Kidney (tissue), 13 donors: ENCODE measurements at regions not wholly inside any gene's neighbourhood (a gene's known extent, or its start where the extent isn't known, plus 50 kb on each side); places are given as distances from the start of the nearest gene placed in this dataset.

Source experiments
- DNase-seq, 5 donors: peaks; one replicate each; pipeline ENCODE4 v3.0.0-alpha.2; 2013 to 2020
- FAIRE-seq: peaks from 2 replicates; lab custom pipeline; 2012; peaks lifted over from hg19 to GRCh38; lab: Jason Lieb, UNC
- H3K27ac ChIP-seq, 2 donors: one replicate each; pipeline ENCODE4 v1.7.0; 2013; ENCODE audit warnings: low read depth in 2 of 2, low read length in 2 of 2, inconsistent platforms in 1 of 2
- H3K27me3 ChIP-seq: one replicate; pipeline ENCODE4 v1.7.1; 2013; ENCODE audit warnings: low read length, inconsistent platforms; ENCODE audit not compliant: control insufficient read depth, insufficient read depth
- H3K36me3 ChIP-seq, 3 donors: one replicate each; pipeline versions ENCODE4 v1.7.0 to v1.7.1; 2013; ENCODE audit warnings: low read length in 3 of 3, control low read depth in 1 of 3, inconsistent platforms in 1 of 3; ENCODE audit not compliant: insufficient read depth in 3 of 3, control insufficient read depth in 2 of 3
- H3K4me1 ChIP-seq, 3 donors: one replicate each; pipeline versions ENCODE4 v1.7.0 to v1.7.1; 2013; ENCODE audit warnings: low read length in 3 of 3, inconsistent platforms in 1 of 3, low read depth in 1 of 3; ENCODE audit not compliant: control insufficient read depth in 2 of 3, insufficient read depth in 2 of 3
- H3K4me3 ChIP-seq, 3 donors: one replicate each; pipeline versions ENCODE4 v1.7.0 to v1.8.1; 2013; ENCODE audit warnings: low read length in 3 of 3, control low read depth in 1 of 3, inconsistent platforms in 1 of 3
- H3K9ac ChIP-seq, 3 donors: one replicate each; pipeline versions ENCODE4 v1.7.0 to v1.7.1; 2013; ENCODE audit warnings: low read length in 3 of 3, control low read depth in 1 of 3, inconsistent platforms in 1 of 3
- H3K9me3 ChIP-seq, 3 donors: one replicate each; pipeline versions ENCODE4 v1.7.0 to v1.7.1; 2013; ENCODE audit warnings: low read length in 3 of 3, control low read depth in 1 of 3, inconsistent platforms in 1 of 3; ENCODE audit not compliant: control insufficient read depth in 2 of 3, insufficient read depth in 1 of 3
- intact Hi-C: fragments of 100-400 bp; cut with DNase I; formaldehyde crosslinking; loops from one replicate; pipeline ENCODE4 v1.11.1; 2022
- TF ChIP-seq, protein P1 (sequence below): IDR thresholded peaks from 3 replicates; pipeline ENCODE4 v1.5.1; 2012; ENCODE audit warnings: mild to moderate bottlenecking, moderate library complexity, borderline replicate concordance; ENCODE audit not compliant: insufficient read depth; ENCODE audit errors: extremely low read depth
- donor health status: control.
- donor health status: control.
- donor health status: control.
- donor health status: control.
- donor health status: control.
- donor health status: DM: yes; HTN: yes; CAD: no.
- donor health status: Normal renal cell carcinoma (clear cell type).

DNA sequence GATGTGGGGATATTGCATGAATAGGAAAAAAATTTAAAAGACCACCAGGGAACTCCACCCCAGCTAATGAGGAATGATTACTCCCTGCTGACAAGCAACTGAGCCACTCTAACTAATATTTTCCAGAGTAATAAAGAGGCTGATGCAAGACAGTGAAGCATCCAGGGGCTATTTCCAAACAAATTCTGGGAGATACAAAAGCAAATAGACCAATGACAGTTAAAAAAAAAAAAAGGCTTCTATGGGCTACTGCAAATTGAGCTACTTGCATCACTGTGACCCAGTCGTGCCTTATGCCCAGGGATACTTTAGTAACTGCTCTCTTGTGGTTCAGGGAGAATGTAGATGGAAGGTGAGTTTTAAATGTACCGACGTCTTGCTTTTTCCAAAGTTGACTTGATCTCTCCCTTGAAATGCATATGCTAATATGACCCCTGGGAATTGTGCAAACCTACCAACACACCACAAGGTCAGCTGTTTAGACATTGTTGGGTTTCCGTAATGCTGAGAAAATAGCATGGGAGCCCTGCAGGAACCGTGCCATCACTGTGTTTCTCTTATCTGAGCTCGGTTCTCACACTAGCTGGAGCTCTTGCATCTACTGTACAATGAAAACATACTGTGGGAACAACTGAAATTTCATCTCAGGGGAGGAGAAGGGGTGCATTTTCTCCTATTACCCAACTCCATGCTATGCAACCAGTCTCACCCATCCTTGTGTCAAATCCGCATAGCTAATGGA, 250.6 kb upstream of the MAP3K1 start:
- H3K4me1 ChIP-seq: peaks cover 0 to 4% (median 0%) of the 10 kb centered on the region in 3 donors
- H3K9me3 ChIP-seq: no peaks in the 10 kb centered on the region
- DNase-seq (peak in 1 of 5 donors; percentile 51), FAIRE-seq (no peak)
- H3K27ac ChIP-seq: no peak overlapping the region
- TF ChIP-seq, protein P1, sequence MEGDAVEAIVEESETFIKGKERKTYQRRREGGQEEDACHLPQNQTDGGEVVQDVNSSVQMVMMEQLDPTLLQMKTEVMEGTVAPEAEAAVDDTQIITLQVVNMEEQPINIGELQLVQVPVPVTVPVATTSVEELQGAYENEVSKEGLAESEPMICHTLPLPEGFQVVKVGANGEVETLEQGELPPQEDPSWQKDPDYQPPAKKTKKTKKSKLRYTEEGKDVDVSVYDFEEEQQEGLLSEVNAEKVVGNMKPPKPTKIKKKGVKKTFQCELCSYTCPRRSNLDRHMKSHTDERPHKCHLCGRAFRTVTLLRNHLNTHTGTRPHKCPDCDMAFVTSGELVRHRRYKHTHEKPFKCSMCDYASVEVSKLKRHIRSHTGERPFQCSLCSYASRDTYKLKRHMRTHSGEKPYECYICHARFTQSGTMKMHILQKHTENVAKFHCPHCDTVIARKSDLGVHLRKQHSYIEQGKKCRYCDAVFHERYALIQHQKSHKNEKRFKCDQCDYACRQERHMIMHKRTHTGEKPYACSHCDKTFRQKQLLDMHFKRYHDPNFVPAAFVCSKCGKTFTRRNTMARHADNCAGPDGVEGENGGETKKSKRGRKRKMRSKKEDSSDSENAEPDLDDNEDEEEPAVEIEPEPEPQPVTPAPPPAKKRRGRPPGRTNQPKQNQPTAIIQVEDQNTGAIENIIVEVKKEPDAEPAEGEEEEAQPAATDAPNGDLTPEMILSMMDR: no peak
- H3K27me3 ChIP-seq: no peaks in the 10 kb centered on the region
- H3K9ac ChIP-seq: no peak overlapping the region
- H3K4me3 ChIP-seq: no peak overlapping the region
- intact Hi-C loops: no loop called here
- no peaks in the 10 kb centered on the region for H3K36me3 ChIP-seq

DNA sequence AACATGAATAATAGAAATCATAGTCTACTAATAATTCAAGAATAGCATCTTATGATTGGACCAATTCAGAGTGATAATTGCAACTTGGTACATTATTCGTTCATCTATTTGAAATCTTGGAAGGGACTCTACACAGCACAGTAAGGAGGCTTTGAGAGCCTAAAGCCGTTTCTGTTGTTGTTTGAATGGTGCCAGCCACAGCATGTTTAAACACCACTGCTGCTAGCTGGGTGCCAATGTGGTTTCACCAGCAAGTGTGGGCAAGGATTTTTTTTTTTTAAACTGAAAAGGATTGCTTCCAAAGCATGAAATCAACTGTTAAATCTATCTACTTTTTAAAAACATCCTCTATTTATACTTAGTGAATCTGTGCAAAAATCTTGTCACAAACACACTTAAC, 253.9 kb upstream of the MAP3K1 start:
- no peaks in the 10 kb centered on the region for H3K36me3 ChIP-seq
- TF ChIP-seq, protein P1: no peak
- no peak overlapping the region for H3K4me3 ChIP-seq
- H3K9me3 ChIP-seq: no peaks in the 10 kb centered on the region
- DNase-seq (no peak), FAIRE-seq (no peak)
- H3K9ac ChIP-seq: no peak overlapping the region
- no peak overlapping the region for H3K27ac ChIP-seq
- intact Hi-C loops: no loop called here
- peaks cover 0 to 2% (median 0%) of the 10 kb centered on the region in 3 donors for H3K4me1 ChIP-seq
- H3K27me3 ChIP-seq: no peaks in the 10 kb centered on the region

DNA sequence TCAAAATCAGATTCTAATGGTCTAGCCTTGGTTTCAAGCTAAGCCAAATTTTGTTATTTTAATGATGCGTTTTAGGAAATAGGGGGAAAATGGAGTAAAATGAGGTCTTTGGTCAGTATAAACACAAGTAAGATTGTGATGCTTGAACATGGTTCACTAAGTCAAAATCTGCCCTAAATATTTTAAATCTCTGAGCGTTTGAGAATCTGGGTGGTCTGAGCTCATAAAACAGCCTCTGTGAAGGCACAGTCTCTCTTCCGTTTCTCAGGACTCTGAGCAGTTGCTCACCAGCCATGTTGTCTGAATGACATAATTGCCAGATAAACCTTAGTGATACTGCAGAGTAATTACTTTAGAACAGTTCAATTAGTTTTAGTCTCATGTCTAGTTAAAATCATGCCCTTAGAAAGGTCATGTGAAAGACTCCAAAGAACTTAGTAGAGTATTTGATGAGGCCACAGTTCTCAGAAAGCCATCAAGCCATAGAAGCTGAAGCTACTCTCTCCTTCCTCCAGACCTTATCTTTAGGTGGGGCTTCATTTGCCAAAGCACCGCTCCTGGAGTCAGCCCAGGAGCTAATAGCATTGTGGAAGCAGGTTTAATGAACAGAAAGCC, 257.1 kb upstream of the MAP3K1 start:
- FAIRE-seq (no peak), DNase-seq (peak in 2 of 5 donors; percentile 37 to 71)
- intact Hi-C loops: no loop called here
- TF ChIP-seq, protein P1: no peak
- Histone ChIP-seq H3K9me3 (no peaks in the 10 kb centered on the region), H3K27me3 (no peaks in the 10 kb centered on the region), H3K27ac (no peak overlapping the region), H3K9ac (no peak overlapping the region), H3K4me1 (no peaks in the 10 kb centered on the region), H3K36me3 (no peaks in the 10 kb centered on the region), H3K4me3 (no peak overlapping the region)
